SKM-1 treated with dmso at 0.1 percent for 144 hours (cell line): ENCODE measurements at regions not wholly inside any gene's neighbourhood (a gene's known extent, or its start where the extent isn't known, plus 50 kb on each side); places are given as distances from the start of the nearest gene placed in this dataset.

ENCODE experiments used
- DNase-seq: peaks from one replicate; lab custom pipeline; 2025; ENCODE audit not compliant: unreplicated experiment; lab: John Stamatoyannopoulos, UW

DNA sequence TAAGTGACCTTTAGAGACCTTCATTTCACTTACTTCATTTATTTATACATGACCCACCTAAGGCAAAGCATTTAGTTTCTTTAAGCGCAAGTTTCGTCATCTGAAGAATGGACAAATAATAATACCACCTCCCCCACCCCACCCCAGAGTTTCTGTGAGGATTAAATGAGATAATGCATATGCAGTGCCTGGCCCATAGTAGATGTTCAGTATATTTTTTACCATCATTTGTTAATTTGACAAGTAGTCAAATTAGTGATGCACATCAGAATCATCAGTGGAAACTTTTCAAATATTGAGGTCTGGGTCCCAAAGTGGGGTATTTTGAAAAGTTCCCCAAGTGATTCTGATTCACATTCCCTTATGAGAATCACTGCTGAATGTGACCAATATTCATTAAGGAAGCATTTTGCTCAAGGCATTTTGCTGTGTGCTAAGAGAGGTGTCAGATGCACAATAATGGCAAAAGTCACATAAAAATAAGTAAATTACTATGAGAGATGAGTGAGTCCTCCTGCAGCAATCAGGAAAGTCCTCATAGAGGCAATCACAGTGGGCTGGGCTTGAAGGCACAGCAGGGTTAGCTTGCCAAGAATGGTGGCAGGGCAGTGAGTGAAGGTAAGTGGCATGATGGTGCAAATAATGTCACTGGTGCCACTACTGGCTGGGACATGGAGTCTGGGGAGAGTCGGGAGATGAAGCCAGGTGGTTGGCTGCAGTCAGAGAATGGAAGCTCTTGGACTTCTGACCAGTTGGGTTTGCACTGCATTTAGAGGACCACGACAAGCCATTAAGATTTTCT is 244.1 kb downstream of the PTEN start:
- DNase-seq: no peak

DNA sequence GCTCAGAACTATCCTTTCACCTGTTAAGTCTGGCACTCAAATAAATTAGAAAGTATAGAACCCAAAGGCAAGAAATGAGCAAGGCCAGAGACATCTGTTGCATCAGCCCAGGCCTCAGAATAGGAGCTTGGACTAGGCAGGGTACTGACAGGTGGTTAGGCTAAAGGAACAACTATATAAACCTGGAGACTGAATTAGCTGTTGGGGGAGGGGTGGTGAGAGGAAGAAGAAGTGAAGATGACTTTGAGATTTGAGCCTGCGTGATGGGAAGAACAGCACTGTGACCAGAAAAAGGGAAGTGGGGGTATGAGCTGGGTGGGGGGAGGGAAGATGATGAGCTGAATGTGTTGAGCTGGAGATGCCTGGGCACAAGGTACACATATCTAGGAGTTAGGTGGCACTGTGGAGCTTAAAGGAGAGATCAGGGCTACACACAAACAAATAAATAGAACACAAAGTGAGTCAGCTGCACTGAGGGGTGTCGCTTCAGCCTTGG is 244.7 kb downstream of the PTEN start:
- DNase-seq: peak; percentile 95

DNA sequence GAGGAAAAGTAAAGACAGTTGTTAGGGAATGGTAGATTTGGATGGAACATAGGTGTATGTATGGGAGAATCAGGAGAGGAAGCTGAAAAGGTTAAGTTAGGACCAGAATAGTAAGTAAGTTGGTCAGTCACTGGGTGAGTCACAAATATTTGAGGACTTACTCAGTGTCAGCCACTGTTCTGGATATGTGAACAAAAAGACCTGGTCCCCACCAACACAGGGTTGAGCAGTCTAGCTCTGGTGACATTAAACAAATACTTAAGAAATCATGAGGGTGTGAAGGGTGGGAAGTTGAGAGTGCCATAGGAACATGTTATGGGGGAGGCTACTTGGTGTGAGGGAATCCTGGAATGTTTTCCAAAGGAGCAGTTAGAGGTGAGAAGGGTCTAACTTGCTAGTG is 246.9 kb downstream of the PTEN start:
- DNase-seq: no peak

DNA sequence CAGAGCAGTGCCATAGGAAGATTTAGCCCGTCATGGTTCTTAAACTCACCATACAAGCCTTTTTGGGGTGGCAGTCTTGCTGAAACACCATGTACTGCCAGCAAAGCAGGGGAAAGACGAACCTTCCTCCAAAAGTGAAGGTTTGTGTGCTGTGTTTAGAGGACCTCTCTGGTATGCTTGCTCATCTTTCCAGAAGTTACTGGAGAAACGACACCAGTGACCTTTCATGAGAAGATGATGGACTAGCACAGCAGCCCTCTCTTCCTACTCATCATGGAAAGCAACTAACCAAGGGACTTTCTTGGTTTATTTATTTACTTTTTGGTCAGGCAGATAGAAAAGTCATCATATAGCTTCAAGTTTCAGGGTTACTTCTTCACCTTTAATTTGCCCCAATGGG is 247.4 kb downstream of the PTEN start:
- DNase-seq: no peak

DNA sequence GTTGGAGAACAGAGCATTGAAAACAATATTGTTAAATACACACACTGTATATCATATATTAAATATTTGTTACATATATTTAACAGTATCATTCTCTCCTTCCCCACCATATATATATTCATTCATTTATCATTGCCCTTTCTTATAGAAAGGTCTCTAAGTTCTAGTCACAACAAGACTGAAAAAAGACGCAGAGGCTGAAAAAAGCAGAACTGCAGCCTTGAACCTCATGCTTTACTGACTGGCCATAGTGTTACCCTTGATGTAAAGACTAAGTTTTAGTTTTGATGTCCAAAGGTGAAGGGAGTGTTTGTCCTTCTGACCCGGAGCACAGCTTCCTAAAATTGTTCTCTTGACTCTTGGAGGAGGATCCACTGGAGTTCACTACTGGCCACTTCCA is 247.9 kb downstream of the PTEN start:
- DNase-seq: no peak

DNA sequence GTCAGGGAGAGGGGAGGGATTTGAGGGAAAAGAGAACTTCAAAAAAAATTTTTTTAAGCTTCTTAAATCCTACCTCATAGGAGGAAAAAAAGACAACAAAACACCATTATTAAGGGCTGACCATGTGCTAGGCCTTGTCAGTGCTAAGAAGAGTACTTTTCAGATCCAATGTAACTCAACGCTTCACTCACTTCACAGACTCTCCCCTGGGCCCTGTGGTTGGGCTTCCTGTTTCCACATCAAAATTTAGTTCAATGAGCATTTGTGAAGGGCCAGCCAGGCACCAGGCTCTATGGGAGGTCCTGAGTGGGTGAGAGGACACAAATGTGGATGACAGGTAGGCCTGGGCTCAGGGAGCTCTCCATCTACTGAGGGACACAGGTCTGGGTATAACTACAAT is 249.8 kb downstream of the PTEN start:
- peak; percentile 67 for DNase-seq

DNA sequence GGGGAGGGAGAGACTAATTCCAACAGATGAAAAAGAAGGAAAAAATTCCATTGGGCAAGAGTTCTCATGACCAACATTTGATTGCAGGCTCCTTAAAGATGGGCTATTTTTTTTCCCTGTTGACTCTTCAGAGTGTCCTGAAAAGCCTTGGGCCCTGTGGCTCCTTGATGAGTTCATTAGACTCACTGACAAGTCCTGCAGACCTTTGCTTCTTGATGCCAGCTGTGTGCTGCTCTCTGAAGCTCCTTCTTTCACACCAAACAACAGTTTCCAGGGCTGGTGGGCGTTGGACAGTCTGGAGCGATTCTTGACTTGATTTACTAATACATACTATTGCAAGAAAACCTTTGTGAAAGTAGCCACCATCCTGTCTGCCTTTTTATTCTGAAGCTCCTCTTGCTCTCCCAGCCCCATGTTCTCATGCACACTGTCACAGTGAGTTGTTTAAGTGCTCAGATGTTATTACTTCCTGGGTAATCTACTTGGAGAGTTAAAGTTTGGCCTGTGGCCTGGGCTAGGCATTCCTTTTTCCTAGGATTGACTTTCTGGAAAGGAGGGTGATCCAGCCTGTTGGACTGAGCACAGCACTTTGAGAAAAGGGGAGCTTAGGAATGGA is 250.3 kb downstream of the PTEN start:
- no peak for DNase-seq

DNA sequence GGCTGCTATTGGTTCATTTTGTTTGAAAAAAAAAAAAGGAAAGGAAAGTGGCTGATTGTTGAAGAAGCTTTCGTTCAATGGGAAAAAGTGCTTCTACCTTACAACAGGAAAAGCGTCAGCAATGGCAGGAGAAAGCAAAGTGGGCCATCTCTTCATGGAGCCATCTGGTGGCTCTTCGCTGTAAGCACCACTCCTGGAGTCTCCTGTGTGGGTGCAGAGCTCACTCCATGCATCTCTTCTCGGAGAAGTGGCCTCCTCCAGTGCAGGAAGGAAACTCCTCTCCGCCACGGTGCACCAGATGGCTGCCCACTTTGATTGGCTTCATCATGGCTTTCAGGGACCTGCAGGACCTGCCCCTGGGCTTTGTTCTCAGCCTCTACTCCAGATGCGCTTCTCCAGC is 250.9 kb downstream of the PTEN start:
- peak; percentile 35 for DNase-seq

DNA sequence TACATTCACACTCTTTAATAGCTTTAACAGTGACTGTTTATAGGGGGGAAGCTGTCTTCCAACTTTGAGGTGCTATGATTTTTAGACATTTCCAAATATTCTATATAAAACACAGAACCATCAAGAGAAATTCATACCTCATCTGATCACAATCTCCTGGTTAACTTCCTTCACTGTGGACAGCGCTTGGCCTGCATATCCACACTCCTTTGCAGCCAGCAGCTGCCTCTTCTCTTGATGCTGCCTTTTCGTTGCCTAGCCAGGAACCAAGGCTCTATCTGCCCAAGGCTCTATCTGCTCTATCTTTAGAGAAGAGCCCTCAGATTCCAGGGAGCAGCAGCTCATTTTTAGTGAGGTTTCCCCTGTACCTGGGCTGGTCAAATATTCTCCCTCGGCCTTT is 252.0 kb downstream of the PTEN start:
- DNase-seq: no peak

DNA sequence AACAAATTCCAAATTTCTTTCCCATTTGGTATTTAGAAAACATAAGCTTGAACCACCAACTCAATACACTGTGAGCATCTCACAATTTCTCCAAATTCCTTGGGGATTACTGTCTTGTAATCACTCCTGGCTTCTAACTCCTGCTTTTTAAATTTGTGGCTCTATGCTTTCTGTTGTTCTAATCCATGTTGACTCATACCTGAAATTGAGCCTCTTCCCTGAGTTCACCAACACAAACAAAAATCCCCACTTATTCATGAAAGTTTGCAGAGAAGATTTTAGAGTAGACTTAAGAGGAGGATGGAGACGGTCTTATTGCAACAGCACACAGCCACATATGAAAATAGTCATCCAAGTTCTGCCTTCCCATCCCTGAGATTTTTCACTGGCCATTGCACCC is 252.5 kb downstream of the PTEN start:
- DNase-seq: no peak

DNA sequence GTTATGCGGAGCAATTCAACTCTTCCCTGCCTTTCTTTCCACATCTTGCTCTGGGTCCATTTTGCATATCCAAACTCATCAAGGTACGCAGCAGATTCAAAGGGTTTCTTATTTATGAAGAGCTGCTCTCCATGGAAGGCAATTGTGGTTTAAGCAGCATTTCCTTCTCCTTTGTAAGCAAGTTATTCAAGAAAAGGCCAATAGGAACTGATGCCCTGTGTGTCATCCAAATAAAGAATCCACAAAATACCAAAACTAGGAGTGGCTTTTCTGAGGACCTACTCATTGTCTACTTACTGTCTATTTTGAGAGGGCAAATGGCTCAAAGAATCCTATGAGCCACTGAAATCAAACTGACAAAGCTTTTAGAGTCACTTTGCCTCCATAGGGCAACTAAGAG is 253.1 kb downstream of the PTEN start:
- DNase-seq: no peak

DNA sequence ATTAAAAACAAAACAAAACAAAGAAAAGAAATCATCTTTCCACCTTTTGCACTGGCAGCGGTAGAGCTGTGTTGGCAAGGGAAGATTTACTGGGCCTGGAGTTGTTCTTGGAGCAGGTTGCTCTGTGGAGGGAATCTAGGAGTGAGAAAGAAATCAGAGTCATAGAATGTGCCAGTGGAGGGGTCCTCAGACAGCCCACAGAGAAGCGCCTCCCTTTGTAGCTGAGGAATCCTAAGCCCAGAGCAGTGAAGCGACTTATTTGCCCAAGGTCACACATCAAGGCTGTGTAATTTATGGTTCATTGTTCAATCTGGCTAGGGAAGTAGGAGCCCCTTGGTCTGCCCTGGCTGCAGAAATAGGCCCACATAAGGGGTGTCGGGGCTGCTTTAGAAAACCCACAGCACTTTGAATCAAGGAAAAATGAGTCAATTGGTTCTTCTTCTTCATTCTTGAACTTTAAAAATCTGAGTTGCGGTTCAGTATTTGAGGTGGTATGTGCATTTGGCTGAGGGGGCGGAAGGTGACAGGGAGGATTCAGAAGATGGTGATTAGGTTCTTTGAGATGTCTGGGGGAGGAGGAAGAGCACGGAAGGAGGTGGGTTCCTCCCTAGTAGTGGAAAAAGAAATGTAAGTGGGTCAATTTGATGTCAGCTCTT is 253.7 kb downstream of the PTEN start:
- no peak for DNase-seq

DNA sequence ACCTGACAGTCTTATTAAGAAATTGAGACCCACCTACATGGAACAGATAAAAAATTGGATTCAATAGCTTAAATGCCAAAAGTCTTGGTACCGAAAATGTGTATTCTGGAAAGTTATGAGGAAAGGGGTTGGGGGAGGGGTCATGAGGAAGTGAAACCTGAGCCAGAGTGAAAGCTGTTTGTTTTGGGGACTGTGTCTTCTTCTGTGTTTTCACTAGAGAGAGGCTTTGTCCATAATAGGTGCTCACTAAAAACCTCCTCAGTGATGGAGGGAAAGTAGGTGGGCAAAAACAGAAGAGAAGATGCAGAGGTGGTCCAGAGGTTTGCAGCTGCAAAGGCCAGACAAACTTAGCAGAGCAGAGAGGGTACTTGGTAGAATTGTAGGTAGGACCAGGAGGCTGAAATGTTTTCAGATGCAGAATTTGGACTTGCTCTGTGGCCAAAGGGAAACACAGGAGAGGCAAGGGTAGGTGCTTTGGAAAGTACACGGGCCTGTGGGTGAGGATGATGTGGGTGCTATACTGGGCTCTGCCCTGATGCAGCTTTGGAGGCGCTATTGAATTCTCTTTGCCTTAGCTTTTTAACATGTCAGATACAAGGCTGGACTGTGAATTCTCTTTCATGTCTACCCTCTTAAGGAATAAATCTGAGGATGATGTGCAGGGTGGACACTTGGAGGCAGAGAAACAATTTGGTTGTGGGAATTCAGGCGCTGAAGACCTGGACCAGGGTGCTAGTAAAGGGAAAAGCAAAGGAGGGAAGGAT is 254.6 kb downstream of the PTEN start:
- DNase-seq: peak; percentile 49

DNA sequence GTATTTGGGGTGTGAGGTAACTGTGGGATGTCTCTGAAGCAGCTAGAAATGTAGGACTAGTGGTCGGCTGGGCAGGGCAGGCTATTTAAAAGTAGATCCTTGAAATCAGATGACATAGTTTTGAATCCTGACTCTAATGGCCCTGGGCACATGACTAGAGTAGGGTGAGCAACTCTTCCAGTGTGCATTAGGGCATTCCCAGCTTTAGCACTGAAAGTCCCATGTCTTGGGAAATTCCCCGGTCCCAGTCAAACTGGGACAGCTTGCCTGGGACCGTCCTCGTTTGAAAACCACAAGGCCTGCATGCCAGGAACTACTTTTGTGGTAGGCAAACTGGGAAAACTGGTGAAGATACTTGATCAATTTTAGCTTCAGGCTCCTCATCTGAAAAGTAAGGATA is 255.3 kb downstream of the PTEN start:
- no peak for DNase-seq

DNA sequence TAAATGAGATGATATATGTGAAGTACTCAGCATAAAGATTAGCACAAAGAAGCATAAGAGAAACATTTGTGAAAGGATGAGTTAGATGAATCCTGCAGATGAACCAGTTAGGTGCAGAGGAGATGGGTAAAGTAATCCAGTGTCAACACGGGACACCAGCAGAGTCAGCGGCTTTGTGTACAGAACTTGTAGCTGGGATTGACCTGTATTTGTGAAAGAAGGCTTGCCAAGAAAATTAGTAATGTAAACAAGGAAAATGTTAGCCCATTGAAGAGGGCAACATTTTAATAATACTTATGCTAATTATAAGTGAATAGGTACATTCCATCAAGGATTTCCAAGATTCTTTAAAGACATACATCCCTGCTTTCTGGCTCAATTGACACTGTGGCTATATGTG is 255.7 kb downstream of the PTEN start:
- DNase-seq: no peak

DNA sequence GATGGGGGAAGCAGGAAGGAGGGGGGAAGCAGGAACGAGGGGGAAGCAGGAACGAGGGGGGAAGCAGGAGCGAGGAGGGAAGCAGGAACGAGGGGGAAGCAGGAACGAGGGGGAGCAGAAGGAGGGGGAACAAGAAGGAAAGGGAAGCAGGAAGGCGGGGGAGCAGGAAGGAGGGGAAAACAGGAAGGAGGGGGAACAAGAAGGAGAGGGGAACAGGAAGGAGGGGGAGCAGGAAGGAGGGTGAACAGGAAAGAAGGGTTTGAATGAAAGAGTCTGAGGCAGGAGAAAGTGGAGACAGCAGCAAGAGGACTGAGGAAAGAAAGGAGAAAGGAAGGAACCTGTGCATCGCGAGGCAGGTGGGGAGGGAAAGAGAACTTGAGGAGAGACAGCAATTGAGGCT is 256.6 kb downstream of the PTEN start:
- DNase-seq: no peak

DNA sequence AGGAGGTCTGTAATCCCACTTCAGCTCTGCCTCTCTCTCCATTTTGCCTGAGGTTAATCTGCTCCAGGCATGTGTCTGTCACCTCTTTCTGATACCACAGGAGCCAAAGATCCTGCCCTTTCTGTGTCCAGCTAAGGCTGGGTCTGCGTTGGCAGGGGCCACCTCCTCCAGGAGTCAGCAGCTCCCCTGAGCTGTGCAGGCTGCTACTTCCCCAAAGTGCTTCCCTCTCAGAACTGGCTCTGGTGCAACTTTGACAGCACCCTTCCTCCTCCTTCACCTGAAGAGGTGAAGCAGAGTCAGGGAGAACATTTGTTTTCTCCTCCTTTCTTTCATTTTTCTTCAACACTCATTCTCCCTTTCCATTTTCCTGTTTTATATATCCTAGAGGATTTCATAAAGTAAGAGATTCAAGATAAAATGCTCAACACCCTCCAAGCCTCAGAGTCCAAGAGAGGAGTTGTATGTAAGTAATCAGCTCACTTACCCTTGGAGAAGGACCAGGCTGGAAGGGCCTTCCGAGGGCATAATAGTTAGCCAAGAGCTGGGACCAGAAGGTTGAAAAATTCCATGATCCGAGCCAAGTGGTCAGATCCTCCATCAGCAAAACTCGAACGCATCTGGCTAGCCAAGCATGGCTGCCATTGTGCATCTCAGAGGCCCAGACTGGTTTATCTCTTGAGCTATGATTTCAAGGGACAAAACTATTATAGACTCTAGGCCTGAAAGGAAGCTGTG is 257.3 kb downstream of the PTEN start:
- DNase-seq: peak; percentile 68

DNA sequence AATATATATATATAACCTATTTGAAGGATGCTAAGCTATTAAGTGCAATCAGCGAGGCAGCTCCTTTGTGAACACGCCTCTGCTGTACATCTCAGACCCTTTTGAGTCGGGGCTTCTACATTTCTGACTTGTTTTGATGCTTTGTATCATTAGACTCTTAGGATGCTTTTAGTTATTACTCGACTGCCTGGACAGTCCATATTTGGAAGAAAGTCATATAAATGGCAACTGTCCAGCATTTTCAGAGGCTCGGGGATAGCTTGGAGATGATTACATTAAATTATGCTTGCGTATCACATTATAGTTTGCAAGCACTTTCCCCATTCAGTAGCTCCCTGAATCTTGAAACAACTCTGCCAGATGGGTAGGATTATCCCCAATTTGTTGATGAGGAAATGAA is 257.9 kb downstream of the PTEN start:
- no peak for DNase-seq

DNA sequence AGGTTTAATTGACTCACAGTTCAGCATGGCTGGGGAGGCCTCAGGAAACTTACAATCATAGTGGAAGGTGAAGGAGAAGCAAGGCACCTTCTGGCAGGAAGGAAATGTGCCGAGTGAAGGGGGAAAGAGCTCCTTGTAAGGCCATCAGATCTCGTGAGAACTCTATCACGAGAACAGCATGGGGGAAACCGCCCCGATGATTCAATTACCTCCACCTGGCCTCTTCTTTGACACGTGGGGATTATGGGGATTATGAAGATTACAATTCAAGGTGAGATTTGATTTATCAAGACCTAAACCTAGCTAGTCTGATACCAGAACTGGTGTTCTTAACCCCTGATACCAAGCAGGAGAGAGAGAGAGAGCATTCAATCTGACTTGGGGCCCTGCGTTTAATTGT is 258.7 kb downstream of the PTEN start:
- DNase-seq: no peak

DNA sequence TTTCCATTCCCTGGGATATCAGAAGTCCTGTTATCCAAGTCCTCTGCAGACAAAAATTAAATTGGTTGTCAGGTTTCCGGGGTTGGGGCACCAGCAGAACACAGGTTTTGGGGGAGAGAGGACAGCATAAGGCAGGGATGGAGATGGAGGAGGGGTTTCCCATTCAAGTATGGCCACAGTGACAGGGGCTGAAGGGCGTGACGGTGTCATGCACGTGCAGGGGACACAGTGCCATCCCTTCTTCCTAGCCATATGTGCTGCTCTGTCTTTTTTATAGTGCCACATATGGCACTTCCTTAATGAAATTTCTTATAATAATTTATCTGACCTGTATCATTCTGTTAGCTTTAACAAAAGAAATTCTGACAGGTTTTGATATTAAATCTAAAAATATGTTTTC is 259.2 kb downstream of the PTEN start:
- DNase-seq: no peak

DNA sequence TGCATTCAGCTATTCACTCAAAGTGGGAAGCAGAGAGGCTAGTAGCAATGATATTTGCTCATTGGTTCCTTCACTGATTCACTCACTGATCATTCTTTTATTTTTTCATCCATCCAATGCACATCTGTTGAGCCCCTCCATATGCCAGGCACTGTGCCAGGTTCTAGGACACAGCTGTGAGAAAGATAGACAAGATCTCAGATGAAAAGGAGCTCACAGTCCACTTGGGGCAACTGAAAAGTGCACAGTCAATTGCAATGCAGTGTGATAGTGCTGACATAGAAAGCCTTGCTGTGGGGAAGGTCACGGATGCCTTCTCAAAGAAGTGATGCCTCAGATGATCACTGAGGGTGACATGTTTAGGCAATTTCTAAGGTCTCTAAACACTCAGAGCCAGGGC is 262.3 kb downstream of the PTEN start:
- no peak for DNase-seq
